GM10266 (cell line): ENCODE measurements at regions not wholly inside any gene's neighbourhood (a gene's known extent, or its start where the extent isn't known, plus 50 kb on each side); places are given as distances from the start of the nearest gene placed in this dataset.
"Not testable (repeated sequence)": the region's sequence is repeated elsewhere in the genome, so short reads cannot be mapped to it uniquely, and the experiment has no call there.

ENCODE experiments used
- DNase-seq: peaks from one replicate; pipeline ENCODE4 v3.0.0; 2012; ENCODE audit errors: extremely low spot score
- TF ChIP-seq, protein P1 (sequence below): IDR thresholded peaks from 2 replicates; pipeline ENCODE4 v1.5.1; 2012; ENCODE audit warnings: mild to moderate bottlenecking, low read depth; ENCODE audit not compliant: control insufficient read depth, insufficient read depth; ENCODE audit errors: missing control alignments

DNA sequence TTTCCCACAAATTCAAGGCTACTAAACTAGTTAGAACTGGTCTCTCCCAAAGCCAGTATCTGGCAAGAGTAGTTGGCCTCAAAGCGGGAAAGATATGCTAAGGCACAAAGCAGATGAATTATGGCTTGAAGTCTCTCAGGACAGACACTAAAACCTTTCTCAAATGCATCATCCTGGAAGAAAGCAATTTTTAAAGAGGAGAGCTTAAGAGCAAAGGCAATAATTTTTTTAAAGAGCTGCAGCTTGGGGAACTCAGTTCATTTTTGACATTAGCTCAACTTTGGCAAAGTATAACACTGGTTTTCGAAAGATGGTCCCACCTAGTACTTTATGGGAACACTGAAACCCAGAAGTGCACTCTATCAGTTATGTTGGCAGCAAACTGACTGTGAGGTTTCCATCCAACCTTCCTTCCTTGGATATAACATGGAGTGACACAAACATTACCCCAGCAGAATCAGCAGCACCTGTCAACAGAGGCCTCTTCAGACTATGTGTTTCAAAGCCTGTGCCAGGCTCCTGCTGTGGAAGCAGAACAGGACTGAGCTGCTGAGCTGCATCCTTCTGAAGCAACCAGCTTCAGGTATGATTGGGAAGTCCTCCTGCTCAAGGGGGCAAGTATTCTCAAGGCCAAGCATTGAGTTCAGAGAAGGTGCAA lies 852.3 kb upstream of the HS3ST5 start:
- TF ChIP-seq, protein P1, sequence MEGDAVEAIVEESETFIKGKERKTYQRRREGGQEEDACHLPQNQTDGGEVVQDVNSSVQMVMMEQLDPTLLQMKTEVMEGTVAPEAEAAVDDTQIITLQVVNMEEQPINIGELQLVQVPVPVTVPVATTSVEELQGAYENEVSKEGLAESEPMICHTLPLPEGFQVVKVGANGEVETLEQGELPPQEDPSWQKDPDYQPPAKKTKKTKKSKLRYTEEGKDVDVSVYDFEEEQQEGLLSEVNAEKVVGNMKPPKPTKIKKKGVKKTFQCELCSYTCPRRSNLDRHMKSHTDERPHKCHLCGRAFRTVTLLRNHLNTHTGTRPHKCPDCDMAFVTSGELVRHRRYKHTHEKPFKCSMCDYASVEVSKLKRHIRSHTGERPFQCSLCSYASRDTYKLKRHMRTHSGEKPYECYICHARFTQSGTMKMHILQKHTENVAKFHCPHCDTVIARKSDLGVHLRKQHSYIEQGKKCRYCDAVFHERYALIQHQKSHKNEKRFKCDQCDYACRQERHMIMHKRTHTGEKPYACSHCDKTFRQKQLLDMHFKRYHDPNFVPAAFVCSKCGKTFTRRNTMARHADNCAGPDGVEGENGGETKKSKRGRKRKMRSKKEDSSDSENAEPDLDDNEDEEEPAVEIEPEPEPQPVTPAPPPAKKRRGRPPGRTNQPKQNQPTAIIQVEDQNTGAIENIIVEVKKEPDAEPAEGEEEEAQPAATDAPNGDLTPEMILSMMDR, result no peak
- DNase-seq, result no peak

DNA sequence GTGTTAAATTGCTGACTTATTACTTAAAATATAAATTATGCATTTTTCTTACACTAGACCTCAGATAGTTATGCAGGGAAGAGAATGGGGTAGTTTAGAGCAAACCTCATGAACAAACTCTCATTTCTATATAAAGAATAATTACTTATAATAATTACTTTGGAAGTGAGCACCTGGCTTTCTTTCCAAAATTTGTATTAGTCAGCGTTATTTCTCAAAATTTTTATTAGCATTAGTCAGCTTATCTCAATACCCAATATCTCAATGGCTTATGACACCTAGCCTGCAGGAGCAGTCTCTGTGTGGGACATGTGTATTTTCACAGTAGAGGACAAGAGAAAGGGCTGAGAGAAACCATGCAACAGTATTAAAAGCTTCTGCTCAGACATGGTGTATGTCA lies 849.2 kb upstream of the HS3ST5 start:
- no peak for DNase-seq
- TF ChIP-seq, protein P1, result no peak

DNA sequence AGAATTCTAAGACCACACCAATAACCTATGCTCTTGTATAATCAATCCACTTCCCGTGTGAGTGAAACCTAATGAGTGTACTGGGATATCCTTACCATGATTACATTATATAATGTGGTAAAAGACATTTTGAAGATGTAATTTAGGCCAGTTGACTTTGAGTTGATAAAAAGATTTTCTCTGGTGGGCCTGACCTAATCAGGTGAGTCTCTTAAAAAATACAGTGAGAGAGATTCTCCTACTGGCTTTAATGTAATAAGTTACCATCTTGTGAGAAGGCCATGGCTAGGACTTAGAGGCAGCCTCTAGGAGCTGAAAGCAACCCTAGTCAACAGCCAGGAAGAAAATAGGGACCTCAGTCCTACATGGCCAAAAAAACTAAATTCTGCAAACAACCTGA lies 847.7 kb upstream of the HS3ST5 start:
- no peak for DNase-seq
- TF ChIP-seq, protein P1, result no peak

DNA sequence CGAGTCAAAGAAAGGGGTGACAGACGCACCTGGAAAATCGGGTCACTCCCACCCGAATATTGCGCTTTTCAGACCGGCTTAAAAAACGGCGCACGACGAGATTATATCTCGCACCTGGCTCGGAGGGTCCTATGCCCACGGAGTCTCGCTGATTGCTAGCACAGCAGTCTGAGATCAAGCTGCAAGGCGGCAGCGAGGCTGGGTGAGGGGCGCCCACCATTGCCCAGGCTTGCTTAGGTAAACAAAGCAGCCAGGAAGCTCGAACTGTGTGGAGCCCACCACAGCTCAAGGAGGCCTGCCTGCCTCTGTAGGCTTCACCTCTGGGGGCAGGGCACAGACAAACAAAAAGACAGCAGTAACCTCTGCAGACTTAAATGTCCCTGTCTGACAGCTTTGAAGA lies 832.6 kb upstream of the HS3ST5 start:
- DNase-seq, result not testable (repeated sequence)

DNA sequence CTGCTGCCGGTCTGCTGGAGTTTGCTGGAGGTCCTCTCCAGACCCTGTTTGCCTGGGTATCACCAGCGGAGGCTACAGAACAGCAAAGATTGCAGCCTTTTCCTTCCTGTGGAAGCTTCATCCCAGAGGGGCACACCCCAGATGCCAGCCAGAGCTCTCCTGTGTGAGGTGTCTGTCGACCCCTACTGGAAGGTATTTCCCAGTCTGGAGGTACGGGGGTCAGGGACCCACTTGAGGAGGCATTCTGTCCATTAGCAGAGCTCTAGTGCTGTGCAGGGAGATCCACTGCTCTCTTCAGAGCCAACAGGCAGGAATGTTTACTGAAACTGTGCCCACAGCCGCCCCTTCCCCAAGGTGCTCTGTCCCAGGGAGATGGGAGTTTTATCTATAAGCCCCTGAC lies 823.1 kb upstream of the HS3ST5 start:
- not testable (repeated sequence) for DNase-seq

DNA sequence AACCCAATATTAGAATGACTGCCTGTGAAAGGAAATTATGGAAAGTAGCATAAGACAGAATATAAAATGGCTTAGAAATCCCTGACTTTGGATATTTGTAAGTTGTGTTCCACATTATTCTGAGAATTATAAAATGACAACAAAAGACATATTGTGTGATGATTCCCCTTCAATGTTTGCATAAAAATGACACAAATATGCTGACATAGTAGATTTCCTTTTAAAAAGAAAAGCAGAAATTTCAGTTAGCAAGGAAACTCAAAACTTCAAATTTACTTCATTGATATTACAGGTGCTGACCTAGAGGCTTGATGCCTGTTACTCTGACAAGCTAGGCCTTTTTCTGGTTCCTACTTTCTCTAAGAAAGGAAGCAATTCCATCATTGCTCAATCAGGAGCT lies 816.9 kb upstream of the HS3ST5 start:
- DNase-seq, result no peak
- TF ChIP-seq, protein P1, result no peak

DNA sequence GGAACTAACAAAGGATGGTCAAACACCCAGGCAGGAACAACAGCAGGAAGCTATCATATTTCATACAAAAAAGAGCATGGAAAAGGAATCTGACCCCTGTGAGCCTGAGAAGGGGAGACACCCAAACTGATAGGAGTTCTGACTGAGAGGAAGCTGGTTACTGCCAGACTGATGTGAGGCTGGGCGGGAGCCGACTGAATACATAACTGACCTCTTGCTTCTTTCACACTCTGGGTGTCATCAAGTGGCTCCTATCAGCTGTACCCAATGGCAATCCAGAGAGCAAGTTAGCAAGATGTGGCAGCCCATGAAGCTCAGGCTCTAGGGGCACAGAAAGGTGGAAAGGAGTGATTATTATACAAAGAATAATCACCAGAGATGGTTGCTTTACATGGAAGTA lies 795.1 kb upstream of the HS3ST5 start:
- DNase-seq, result no peak
- TF ChIP-seq, protein P1, result no peak

DNA sequence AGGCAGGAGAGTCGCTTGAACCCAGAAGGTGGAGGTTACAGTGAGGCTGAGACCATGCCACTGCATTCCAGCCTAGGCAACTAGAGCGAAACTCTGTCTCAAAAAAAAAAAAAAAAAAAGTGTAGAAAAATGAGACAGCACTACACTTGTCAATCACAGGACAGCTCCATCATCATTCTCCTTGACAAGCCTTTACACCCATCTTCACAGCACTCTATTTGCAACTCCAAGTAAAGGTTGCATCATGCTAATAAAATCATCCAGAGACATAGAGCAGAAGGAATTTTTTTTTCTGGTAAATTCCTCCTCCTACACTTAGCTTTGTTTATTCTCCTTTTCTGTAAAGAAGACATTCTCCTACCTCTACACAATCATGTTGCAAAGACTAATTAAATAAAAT lies 791.0 kb upstream of the HS3ST5 start:
- no peak for DNase-seq
- TF ChIP-seq, protein P1, result no peak
